Panc1 (cell line): ENCODE measurements at regions not wholly inside any gene's neighbourhood (a gene's known extent, or its start where the extent isn't known, plus 50 kb on each side); places are given as distances from the start of the nearest gene placed in this dataset.

Experiments
- ATAC-seq: fragments of 200-7000 bp; cut with Tn5 transposase; 2 replicates; pipeline ENCODE4 v1.9.1; 2020; ENCODE audit warnings: mild to moderate bottlenecking, moderate library complexity
- BruUV-seq: library from RNA; stranded (reverse); fragments of 400-500 nt; replicated peaks from 2 replicates; lab custom pipeline; 2021; lab: Mats Ljungman, UMichigan
- CTCF ChIA-PET: fragments of 300-600 bp; sonication (Branson Sonifier 250); formaldehyde crosslinking; loops from one replicate; lab custom pipeline; 2022; ENCODE audit warnings: antibody characterized with exemption; lab: Charles Lee
- POLR2A ChIA-PET: fragments of 300-600 bp; sonication (Branson Sonifier 250); formaldehyde crosslinking; loops from one replicate; lab custom pipeline; 2022; ENCODE audit warnings: antibody characterized with exemption; lab: Charles Lee
- DNase-seq: peaks from one replicate; pipeline ENCODE4 v3.0.0-alpha.2; 2010; ENCODE audit warnings: low read depth, low spot score
- H3K27ac ChIP-seq: 2 replicates; pipeline ENCODE4 v1.5.1; 2011; ENCODE audit warnings: mild to moderate bottlenecking, low read length, inconsistent platforms
- H3K27me3 ChIP-seq: fragments of 200-500 bp; sonication (Bioruptor generic); 2 replicates; pipeline ENCODE4 v1.6.0; 2014; ENCODE audit warnings: low read length, inconsistent platforms; ENCODE audit not compliant: control insufficient read depth, insufficient read depth
- H3K36me3 ChIP-seq: fragments of 200-500 bp; sonication (Bioruptor generic); 2 replicates; pipeline ENCODE4 v1.5.1; 2014; ENCODE audit warnings: inconsistent platforms, mild to moderate bottlenecking, low read length, moderate library complexity; ENCODE audit not compliant: control insufficient read depth, insufficient read depth
- H3K4me1 ChIP-seq: 2 replicates; pipeline ENCODE4 v1.5.1; 2011; ENCODE audit warnings: inconsistent platforms, mild to moderate bottlenecking, low read length, moderate library complexity; ENCODE audit not compliant: control insufficient read depth, insufficient read depth
- H3K4me3 ChIP-seq, 2 experiments: 2 replicates each; pipeline ENCODE4 v1.5.1; 2011 to 2012; ENCODE audit warnings: low read depth in 2 of 2, low read length in 2 of 2, mild to moderate bottlenecking in 2 of 2, inconsistent platforms in 1 of 2, moderate library complexity in 1 of 2
- H3K9me3 ChIP-seq: fragments of 200-500 bp; sonication (Bioruptor generic); 2 replicates; pipeline ENCODE4 v1.5.1; 2014; ENCODE audit warnings: low read depth, mild to moderate bottlenecking, inconsistent platforms, low read length, moderate library complexity; ENCODE audit not compliant: control insufficient read depth, insufficient read depth
- POLR2AphosphoS5 ChIP-seq: IDR thresholded peaks from 2 replicates; pipeline ENCODE4 v1.6.1; 2012; ENCODE audit warnings: mild to moderate bottlenecking, low read depth, low read length, moderate library complexity
- SIN3A ChIP-seq: IDR thresholded peaks from 2 replicates; pipeline ENCODE4 v1.6.1; 2012; ENCODE audit warnings: low read depth, mild to moderate bottlenecking, low read length, moderate library complexity, borderline replicate concordance; ENCODE audit not compliant: insufficient read depth
- TCF7L2 ChIP-seq: IDR thresholded peaks from 2 replicates; pipeline ENCODE4 v1.6.1; 2011; ENCODE audit warnings: mild to moderate bottlenecking, low read depth, low read length, inconsistent platforms
- in situ Hi-C: cut with HindIII; loops from 2 replicates; pipeline ENCODE4 v1.10.0; 2016; ENCODE audit warnings: low sequenced_read_pairs, low pct_unique_long_range_greater_than_20kb
- intact Hi-C: fragments of 100-400 bp; cut with micrococcal nuclease; formaldehyde crosslinking; loops from one replicate; pipeline ENCODE4 v1.10.0; 2022; ENCODE audit not compliant: unreplicated experiment
- TF ChIP-seq, protein P1 (sequence below): fragments of 450-650 bp; IDR thresholded peaks from 2 replicates; pipeline ENCODE4 v1.5.1; 2017; ENCODE audit warnings: mild to moderate bottlenecking
- TF ChIP-seq, protein P2 (sequence below), 2 experiments: IDR thresholded peaks; 2 replicates each; pipeline ENCODE4 v1.6.1; 2011 to 2012; ENCODE audit warnings: low read depth in 2 of 2, control low read depth in 1 of 2, low read length in 1 of 2, mild to moderate bottlenecking in 1 of 2, moderate library complexity in 1 of 2; ENCODE audit not compliant: insufficient read depth in 1 of 2

DNA sequence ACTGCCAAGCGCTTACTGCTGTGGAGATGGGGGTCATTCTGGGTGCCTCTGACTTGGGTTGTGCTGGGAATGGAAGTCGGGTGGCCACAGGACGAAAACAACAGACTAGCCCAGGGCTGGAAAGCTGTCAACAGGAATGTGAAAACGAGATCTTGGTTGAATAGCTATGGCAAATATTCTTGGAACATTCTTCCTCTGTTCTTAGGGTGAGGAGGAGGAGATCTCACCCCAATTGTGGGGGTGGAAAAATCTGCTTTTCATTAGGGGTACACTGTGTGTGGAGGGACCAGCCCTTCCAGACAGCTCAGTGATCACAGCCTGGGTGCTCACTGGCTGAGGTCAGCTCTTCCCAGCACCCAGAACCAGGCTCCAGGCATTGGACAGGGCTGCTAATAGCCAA is 52.0 kb upstream of the PRSS23 start:
- intact Hi-C loops (loop anchor here (10.0 kb wide), 1 partner anchor 293 kb away; no protein-coding TSS in a partner anchor), in situ Hi-C loops (no loop called here)
- POLR2A ChIA-PET: interaction anchor here (0.6 kb wide), 1 partner anchor 91 kb away, joined by 5 read pairs; no protein-coding TSS in a partner anchor
- ATAC-seq: no peak
- CTCF ChIA-PET: interaction anchor here (1.0 kb wide), 1 partner anchor 24 kb away, joined by 3 read pairs; no protein-coding TSS in a partner anchor
- H3K36me3 ChIP-seq: no peaks in the 10 kb centered on the region
- H3K9me3 ChIP-seq: peaks cover 12% of the 10 kb centered on the region; the same call in 1 of the 2 replicates
- no TSS peak for BruUV-seq
- H3K27me3 ChIP-seq: no peaks in the 10 kb centered on the region
- no peak for DNase-seq
- no peak for TF ChIP-seq TCF7L2
- TF ChIP-seq, protein P1, sequence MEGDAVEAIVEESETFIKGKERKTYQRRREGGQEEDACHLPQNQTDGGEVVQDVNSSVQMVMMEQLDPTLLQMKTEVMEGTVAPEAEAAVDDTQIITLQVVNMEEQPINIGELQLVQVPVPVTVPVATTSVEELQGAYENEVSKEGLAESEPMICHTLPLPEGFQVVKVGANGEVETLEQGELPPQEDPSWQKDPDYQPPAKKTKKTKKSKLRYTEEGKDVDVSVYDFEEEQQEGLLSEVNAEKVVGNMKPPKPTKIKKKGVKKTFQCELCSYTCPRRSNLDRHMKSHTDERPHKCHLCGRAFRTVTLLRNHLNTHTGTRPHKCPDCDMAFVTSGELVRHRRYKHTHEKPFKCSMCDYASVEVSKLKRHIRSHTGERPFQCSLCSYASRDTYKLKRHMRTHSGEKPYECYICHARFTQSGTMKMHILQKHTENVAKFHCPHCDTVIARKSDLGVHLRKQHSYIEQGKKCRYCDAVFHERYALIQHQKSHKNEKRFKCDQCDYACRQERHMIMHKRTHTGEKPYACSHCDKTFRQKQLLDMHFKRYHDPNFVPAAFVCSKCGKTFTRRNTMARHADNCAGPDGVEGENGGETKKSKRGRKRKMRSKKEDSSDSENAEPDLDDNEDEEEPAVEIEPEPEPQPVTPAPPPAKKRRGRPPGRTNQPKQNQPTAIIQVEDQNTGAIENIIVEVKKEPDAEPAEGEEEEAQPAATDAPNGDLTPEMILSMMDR: no peak
- TF ChIP-seq SIN3A: no peak
- TF ChIP-seq, protein P2, sequence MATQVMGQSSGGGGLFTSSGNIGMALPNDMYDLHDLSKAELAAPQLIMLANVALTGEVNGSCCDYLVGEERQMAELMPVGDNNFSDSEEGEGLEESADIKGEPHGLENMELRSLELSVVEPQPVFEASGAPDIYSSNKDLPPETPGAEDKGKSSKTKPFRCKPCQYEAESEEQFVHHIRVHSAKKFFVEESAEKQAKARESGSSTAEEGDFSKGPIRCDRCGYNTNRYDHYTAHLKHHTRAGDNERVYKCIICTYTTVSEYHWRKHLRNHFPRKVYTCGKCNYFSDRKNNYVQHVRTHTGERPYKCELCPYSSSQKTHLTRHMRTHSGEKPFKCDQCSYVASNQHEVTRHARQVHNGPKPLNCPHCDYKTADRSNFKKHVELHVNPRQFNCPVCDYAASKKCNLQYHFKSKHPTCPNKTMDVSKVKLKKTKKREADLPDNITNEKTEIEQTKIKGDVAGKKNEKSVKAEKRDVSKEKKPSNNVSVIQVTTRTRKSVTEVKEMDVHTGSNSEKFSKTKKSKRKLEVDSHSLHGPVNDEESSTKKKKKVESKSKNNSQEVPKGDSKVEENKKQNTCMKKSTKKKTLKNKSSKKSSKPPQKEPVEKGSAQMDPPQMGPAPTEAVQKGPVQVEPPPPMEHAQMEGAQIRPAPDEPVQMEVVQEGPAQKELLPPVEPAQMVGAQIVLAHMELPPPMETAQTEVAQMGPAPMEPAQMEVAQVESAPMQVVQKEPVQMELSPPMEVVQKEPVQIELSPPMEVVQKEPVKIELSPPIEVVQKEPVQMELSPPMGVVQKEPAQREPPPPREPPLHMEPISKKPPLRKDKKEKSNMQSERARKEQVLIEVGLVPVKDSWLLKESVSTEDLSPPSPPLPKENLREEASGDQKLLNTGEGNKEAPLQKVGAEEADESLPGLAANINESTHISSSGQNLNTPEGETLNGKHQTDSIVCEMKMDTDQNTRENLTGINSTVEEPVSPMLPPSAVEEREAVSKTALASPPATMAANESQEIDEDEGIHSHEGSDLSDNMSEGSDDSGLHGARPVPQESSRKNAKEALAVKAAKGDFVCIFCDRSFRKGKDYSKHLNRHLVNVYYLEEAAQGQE (IDR thresholded peaks at IDR 0.05; ENCODE audit: insufficient read depth in 1 of 2, low read depth in 2 of 2, low read length in 1 of 2): no peak
- no peak for TF ChIP-seq POLR2AphosphoS5
- peak overlapping the region; percentile 72 for H3K27ac ChIP-seq
- no peak overlapping the region for H3K4me3 ChIP-seq
- H3K4me1 ChIP-seq: peaks cover 16% of the 10 kb centered on the region

DNA sequence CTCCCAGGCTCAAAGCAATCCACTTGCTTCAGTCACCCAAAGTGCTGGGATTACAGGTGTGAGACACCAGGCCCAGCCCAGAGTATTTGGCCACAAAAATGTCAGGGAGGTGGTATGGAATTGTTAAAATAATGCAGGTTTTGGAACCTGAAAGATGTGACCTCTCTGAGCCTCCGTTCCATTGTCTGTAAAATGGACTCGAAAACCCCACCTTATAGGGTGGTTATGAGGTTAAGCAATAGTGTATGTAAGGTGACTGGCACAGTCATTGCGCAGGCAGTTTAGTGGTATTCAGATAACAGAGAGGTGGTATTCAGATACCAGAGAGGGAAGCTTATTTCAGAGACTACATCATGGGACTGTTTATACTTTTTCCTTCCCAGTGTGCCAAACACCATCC is 52.5 kb upstream of the PRSS23 start:
- H3K36me3 ChIP-seq: no peaks in the 10 kb centered on the region
- peaks cover 21% of the 10 kb centered on the region for H3K4me1 ChIP-seq
- BruUV-seq: no TSS peak
- no peaks in the 10 kb centered on the region for H3K27me3 ChIP-seq
- TF ChIP-seq, protein P1: no peak
- TF ChIP-seq SIN3A (no peak), TCF7L2 (no peak), POLR2AphosphoS5 (no peak)
- TF ChIP-seq, protein P2 (IDR thresholded peaks at IDR 0.05; ENCODE audit: insufficient read depth in 1 of 2, low read depth in 2 of 2, low read length in 1 of 2): no peak
- peak overlapping the region; percentile 72 for H3K27ac ChIP-seq
- ATAC-seq (no peak), DNase-seq (no peak)
- peaks cover 12% of the 10 kb centered on the region; the same call in 1 of the 2 replicates for H3K9me3 ChIP-seq
- H3K4me3 ChIP-seq: no peak overlapping the region
- in situ Hi-C loops (no loop called here), intact Hi-C loops (loop anchor here (10.0 kb wide), 1 partner anchor 293 kb away; no protein-coding TSS in a partner anchor)
- POLR2A ChIA-PET: interaction anchor here (1.1 kb wide), 1 partner anchor 12 kb away, joined by 4 read pairs; no protein-coding TSS in a partner anchor
- CTCF ChIA-PET: no interaction called here
